GM12891 (cell line): ENCODE measurements at regions not wholly inside any gene's neighbourhood (a gene's known extent, or its start where the extent isn't known, plus 50 kb on each side); places are given as distances from the start of the nearest gene placed in this dataset.

ENCODE experiments used
- POLR2A ChIP-seq: IDR thresholded peaks from 2 replicates; pipeline ENCODE4 v1.6.1; 2011; ENCODE audit warnings: low read depth, low read length, control low read depth
- POLR2AphosphoS5 ChIP-seq: IDR thresholded peaks from 2 replicates; pipeline ENCODE4 v1.6.1; 2011; ENCODE audit warnings: low read depth, low read length, control low read depth
- TAF1 ChIP-seq: IDR thresholded peaks from 2 replicates; pipeline ENCODE4 v1.6.1; 2011; ENCODE audit warnings: low read depth, low read length, control low read depth

- TF ChIP-seq POLR2AphosphoS5, result no peak
- TF ChIP-seq TAF1, result no peak
- no peak for TF ChIP-seq POLR2A
These were observed 192.4 kb downstream of the GADD45G start for GRCh38 chr9:89797255-89797654.
